ENCODE measurements at regions not wholly inside any gene's neighbourhood (a gene's known extent, or its start where the extent isn't known, plus 50 kb on each side); places are given as distances from the start of the nearest gene placed in this dataset.
A peak's percentile ranks its signal among the peaks of the same experiment; 100 is the strongest.
"Not testable (repeated sequence)": the region's sequence is repeated elsewhere in the genome, so short reads cannot be mapped to it uniquely, and the experiment has no call there.

DNA sequence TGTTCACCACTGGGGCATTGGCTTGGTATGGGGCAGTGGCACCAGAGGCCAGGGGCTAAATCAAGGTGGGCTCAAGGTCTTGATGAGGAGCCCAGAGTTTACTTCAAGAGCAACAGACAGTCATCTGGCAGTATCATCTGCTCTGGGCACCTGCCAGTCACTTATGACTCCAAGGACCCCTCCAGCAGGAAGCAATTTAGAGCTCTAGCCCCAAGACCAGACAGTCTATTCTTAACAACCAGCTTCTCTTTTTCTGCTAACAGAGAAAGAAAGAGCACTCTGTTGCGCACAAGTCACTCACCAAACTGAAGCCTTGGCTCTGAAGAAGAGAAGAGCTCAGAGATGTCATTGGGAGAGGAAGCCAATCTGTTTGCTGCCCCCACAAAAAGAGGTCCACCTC is 309.2 kb downstream of the HS3ST1 start:
- DNase-seq, result no peak

DNA sequence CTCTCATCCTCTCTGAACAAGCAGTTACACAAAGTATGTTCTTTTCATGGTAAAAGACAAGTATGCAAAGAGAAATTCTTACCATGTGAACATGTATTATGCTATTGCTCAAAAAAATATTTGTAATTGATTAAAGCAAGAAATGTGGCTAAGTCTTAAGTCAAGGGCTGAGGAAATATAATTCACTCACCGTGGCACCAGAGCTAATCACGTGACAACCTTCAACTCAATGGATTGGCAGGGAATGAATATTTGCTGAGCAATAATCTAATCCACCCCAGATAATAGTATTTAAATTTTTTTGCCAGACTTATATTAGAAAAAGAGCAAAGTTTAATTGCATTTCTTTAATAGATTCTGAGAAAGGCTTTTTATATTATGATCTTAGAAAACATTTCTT is 310.2 kb downstream of the HS3ST1 start:
- DNase-seq, result no peak

DNA sequence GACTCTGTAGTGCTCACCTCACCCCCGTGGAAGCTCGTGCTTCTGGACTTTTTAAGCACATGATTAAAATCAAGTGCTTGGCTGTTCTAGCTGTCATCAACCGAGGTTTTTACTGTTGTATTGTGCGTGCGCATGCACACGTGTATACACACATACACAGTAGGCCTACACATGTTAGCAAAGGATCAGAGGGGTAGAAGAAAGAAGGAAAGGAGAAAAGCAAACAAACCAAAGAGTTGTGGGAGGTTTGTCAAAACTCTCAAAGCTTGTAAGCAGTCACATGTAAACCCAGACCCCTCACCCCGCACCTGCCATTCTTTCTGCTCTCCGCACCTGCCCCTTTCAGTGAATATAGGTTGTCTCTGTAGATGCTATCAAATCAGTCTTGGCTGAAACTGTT is 311.8 kb downstream of the HS3ST1 start:
- no peak for DNase-seq

DNA sequence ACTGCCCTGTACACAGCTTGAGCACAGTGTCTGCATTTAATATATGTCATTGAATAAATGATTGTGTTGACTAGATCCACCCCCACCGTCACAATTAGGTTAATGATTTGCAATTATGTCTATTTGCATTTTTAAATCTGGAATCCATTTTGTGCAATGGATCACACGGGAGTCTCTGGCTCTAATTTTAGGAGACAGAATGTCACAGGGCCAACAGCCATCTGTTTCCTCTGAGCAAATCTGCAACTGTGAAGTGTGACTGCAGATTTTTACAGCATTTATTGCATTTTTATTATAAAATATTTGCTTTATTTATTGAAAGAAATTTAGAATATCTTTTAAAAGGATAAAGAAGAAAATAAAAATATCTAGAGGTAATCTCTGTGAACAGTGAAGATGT is 316.8 kb downstream of the HS3ST1 start:
- no peak for DNase-seq

DNA sequence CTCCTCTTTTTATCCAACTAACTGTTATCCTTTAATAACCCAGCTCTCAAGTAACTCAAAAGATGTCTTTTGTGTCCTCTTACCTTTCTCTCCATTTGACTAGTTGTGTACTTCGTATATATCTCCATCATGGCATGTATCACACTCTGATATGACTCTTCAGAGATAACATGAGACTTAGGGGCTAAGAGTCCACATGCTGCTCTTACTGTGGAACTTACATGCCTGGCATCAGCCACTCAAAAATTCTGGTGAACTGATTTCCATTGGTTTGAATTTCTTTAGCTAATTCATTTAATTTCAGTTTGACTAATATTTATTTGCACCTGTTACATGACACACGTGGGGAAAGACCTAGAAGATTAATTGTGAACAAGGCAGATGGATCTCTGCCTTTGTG is 317.3 kb downstream of the HS3ST1 start:
- no peak for DNase-seq

- DNase-seq, result no peak
Observed at GRCh38 chr4:11106759-11107158, 321.9 kb downstream of the HS3ST1 start.

DNA sequence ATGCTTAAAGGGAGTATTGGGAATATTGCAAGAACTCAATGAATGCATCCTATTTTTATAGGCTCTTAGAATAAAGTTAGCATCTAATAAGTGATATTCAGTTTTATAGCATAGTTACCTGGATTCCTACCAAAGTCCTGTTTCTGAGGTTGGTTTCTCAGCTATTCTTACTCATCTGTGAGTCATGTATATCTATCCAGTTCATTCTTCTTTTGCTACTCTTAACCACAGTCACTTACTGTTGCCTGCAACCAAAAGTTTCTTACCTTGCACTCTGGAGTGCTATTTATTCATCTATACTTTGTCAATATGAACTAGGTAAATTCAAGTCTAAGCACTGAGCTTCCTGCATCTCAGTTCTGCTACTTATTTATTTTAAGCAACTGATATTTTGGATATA is 322.5 kb downstream of the HS3ST1 start:
- DNase-seq, result no peak

DNA sequence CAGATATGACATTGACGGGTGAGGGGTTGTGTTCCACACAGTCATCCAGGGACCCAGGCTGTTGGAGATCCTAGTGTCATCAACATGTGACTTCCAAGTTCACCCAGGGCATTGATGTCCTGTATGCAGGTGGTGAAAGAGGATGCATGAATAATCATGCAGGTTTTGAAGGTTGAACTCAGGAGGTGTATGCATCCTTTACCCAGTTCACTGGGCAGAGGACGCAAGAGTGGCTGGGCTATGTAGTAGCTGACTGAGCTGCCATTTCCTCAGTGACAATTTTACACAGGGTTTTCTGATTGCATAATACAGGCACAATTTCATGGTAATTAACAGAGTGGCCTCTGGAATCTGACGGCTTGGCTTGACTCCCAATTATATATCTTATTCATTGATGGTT is 323.0 kb downstream of the HS3ST1 start:
- DNase-seq, result no peak

GRCh38 chr4:11098461-11098860 is 330.2 kb downstream of the HS3ST1 start:
- no peak for DNase-seq

- DNase-seq, result no peak
Observed at GRCh38 chr4:11097725-11098124, 331.0 kb downstream of the HS3ST1 start.

DNA sequence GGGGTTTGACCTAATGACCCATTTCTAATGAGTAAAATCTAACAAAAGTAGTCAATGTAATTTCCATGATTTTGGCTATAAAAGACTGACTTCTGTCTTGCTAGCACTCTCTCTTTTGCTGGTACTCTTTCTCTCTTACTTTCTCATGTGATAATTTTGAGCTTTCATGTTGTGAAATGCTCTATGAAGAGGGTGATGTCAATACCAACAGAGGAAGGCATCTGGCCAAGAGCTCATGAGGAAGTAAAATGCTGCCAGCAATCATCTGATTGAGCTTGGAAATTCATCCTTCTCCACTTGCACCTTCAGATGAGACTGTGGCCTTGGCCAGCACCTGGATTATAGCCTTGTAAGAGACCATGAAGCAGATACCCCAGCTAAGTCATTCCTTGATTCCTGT is 347.7 kb downstream of the HS3ST1 start:
- DNase-seq, result no peak

- DNase-seq, result no peak
Observed at GRCh38 chr4:11079171-11079570, 349.5 kb downstream of the HS3ST1 start.

- DNase-seq, result no peak
Observed at GRCh38 chr4:11074581-11075241, 354.0 kb downstream of the HS3ST1 start.

- peak; percentile 12 for DNase-seq
Observed at GRCh38 chr4:11073621-11074051, 355.1 kb downstream of the HS3ST1 start.

GRCh38 chr4:11072999-11073398 is 355.7 kb downstream of the HS3ST1 start:
- DNase-seq, result no peak

DNA sequence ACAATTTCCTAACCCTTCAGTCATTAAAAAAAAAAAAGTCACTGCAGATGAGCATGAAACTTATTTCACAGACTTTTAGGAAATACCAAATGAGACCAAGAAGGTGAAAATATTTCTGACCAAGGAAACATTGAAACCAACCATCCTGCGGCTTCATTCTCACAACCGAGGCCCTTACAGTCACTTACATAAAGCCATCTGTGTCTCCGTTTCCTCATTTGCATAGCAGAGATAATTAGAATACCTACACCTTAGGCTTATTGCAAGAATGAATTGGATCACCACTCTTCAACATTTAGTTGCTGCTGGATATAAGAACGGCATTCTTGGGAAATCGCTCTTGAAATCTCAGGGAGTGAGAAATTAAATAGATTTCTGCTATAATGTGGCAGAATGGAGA is 356.2 kb downstream of the HS3ST1 start:
- DNase-seq, result no peak

GRCh38 chr4:11070813-11071212 is 357.9 kb downstream of the HS3ST1 start:
- no peak for DNase-seq

- DNase-seq, result no peak
Observed at GRCh38 chr4:11069581-11070211, 359.0 kb downstream of the HS3ST1 start.

DNA sequence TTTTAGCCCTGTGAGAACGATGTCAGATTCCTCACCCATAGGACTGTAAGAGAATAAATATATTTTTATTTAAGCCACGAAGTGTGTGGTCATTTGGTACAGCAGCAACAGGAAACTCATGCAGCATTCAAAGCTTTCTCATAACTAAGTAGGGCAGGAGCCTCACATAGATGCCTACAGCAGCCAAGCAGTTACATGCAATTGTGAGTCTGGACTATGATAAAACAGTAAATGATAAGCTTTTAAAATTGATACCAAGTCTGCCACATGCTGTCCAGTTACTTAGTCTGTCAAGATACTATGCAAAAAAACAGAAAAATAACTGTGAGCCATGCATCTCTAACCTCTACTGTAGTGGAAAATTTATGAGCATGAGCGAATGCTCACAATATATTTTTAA is 359.6 kb downstream of the HS3ST1 start:
- DNase-seq, result no peak

GRCh38 chr4:11066584-11066983 is 362.1 kb downstream of the HS3ST1 start:
- DNase-seq, result not testable (repeated sequence)

DNA sequence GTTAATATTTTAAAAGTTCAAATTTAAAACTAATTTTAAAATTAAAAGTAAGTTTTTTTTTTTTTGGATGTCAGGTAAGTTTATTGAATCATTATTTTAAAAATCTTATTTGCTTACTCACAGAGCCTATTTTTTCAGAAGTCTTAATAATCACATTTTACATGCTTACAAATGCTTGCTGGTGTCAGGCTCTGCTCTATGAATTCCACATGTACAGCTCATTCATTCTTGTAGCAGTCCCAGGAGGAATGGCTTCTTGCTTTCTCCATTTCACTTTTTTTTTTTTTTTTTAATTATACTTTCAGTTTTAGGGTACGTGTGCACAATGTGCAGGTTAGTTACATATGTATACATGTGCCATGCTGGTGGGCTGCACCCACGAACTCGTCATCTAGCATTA is 368.1 kb downstream of the HS3ST1 start:
- DNase-seq, result not testable (repeated sequence)

DNA sequence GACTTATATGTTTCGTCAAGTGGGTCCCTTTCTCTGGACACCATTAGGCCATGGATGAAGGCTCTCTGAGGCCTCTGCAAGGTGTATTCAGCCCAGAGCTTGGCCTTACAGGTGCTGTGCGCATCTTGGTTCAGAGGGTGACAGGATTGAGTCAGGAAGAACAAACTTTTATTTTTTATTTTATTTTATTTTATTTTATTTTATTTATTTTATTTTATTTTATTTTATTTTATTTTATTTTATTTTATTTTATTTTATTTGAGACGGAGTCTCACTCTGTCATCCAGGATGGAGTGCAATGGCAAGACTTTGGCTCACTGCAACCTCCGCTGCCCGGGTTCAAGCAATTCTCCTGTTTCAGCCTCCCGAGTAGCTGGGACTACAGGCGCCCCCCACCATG is 370.4 kb upstream of the CLNK start:
- not testable (repeated sequence) for DNase-seq

- no peak for DNase-seq
Observed at GRCh38 chr4:11053601-11054220, 369.1 kb upstream of the CLNK start.

GRCh38 chr4:11051181-11051580 is 366.6 kb upstream of the CLNK start:
- DNase-seq, result no peak
